PC-3 (cell line): ENCODE measurements at regions not wholly inside any gene's neighbourhood (a gene's known extent, or its start where the extent isn't known, plus 50 kb on each side); places are given as distances from the start of the nearest gene placed in this dataset.

ENCODE experiments used
- ATAC-seq: fragments of 200-7000 bp; cut with Tn5 transposase; 2 replicates; pipeline ENCODE4 v1.9.1; 2020; ENCODE audit warnings: mild to moderate bottlenecking, moderate library complexity
- BruUV-seq: library from RNA; stranded (reverse); fragments of 400-500 nt; replicated peaks from 2 replicates; lab custom pipeline; 2021; lab: Mats Ljungman, UMichigan
- CTCF ChIA-PET: fragments of 300-600 bp; sonication (Branson Sonifier 250); formaldehyde crosslinking; loops from one replicate; lab custom pipeline; 2022; ENCODE audit warnings: antibody characterized with exemption; lab: Charles Lee
- POLR2A ChIA-PET: fragments of 300-600 bp; sonication (Branson Sonifier 250); formaldehyde crosslinking; loops from one replicate; lab custom pipeline; 2022; ENCODE audit warnings: antibody characterized with exemption; ENCODE audit not compliant: unreplicated experiment; lab: Charles Lee
- DNase-seq: peaks from one replicate; pipeline ENCODE4 v3.0.0-alpha.2; 2015
- H2AFZ ChIP-seq: fragments of 300-600 bp; sonication (generic); 2 replicates; pipeline ENCODE4 v1.6.0; 2016; ENCODE audit warnings: antibody characterized with exemption, low read length
- H3F3A ChIP-seq: fragments of 300-600 bp; sonication (generic); one replicate; pipeline ENCODE4 v1.6.0; 2017; ENCODE audit warnings: antibody characterized with exemption, low read length, control low read depth, mild to moderate bottlenecking; ENCODE audit not compliant: unreplicated experiment
- H3K27ac ChIP-seq: fragments of 300-600 bp; sonication (generic); 2 replicates; pipeline ENCODE4 v1.5.1; 2016; ENCODE audit warnings: mild to moderate bottlenecking, low read length
- H3K27me3 ChIP-seq: fragments of 300-600 bp; sonication (generic); 2 replicates; pipeline ENCODE4 v1.6.1; 2016; ENCODE audit warnings: low read length, mixed read lengths
- H3K36me3 ChIP-seq: fragments of 300-600 bp; sonication (generic); 2 replicates; pipeline ENCODE4 v1.6.1; 2016; ENCODE audit warnings: low read depth, mixed run types, low read length, mixed read lengths
- H3K4me1 ChIP-seq: fragments of 300-600 bp; sonication (generic); 2 replicates; pipeline ENCODE4 v1.5.1; 2016; ENCODE audit warnings: low read length; ENCODE audit not compliant: insufficient read depth
- H3K4me2 ChIP-seq: fragments of 300-600 bp; sonication (generic); 2 replicates; pipeline ENCODE4 v1.6.0; 2016; ENCODE audit warnings: low read length
- H3K4me3 ChIP-seq: fragments of 300-600 bp; sonication (generic); 2 replicates; pipeline ENCODE4 v1.5.1; 2016; ENCODE audit warnings: mild to moderate bottlenecking, low read length, mixed read lengths
- H3K79me2 ChIP-seq: fragments of 300-600 bp; sonication (generic); 2 replicates; pipeline ENCODE4 v1.6.1; 2017; ENCODE audit warnings: low read length, mixed read lengths
- H3K9ac ChIP-seq: fragments of 300-600 bp; sonication (generic); 2 replicates; pipeline ENCODE4 v1.6.0; 2016; ENCODE audit warnings: mild to moderate bottlenecking, low read length
- H3K9me2 ChIP-seq: fragments of 300-600 bp; sonication (generic); replicated peaks from 2 replicates; pipeline ENCODE4 v1.6.1; 2016; ENCODE audit warnings: mixed run types, low read length, mixed read lengths
- H3K9me3 ChIP-seq: fragments of 300-600 bp; sonication (generic); 2 replicates; pipeline ENCODE4 v1.6.1; 2016; ENCODE audit warnings: low read length, mixed read lengths
- H4K20me1 ChIP-seq: fragments of 300-600 bp; sonication (generic); 2 replicates; pipeline ENCODE4 v1.6.1; 2016; ENCODE audit warnings: low read length, mixed read lengths
- EZH2 ChIP-seq: fragments of 300-600 bp; sonication (generic); IDR thresholded peaks from one replicate; pipeline ENCODE4 v1.6.1; 2017; ENCODE audit warnings: antibody characterized with exemption, mild to moderate bottlenecking, low read length; ENCODE audit not compliant: unreplicated experiment
- EZH2phosphoT487 ChIP-seq: fragments of 300-600 bp; sonication (generic); IDR thresholded peaks from 2 replicates; pipeline ENCODE4 v1.6.1; 2018; ENCODE audit warnings: mild to moderate bottlenecking, antibody characterized with exemption, low read length, borderline replicate concordance
- intact Hi-C: fragments of 100-400 bp; cut with micrococcal nuclease; formaldehyde crosslinking; loops from 2 replicates; pipeline ENCODE4 v1.9.0; 2023
- TF ChIP-seq, protein P1 (sequence below): fragments of 300-600 bp; sonication (generic); conservative IDR thresholded peaks from 2 replicates; pipeline ENCODE4 v1.5.1; 2017; ENCODE audit warnings: antibody characterized with exemption, low read depth, mild to moderate bottlenecking, low read length

DNA sequence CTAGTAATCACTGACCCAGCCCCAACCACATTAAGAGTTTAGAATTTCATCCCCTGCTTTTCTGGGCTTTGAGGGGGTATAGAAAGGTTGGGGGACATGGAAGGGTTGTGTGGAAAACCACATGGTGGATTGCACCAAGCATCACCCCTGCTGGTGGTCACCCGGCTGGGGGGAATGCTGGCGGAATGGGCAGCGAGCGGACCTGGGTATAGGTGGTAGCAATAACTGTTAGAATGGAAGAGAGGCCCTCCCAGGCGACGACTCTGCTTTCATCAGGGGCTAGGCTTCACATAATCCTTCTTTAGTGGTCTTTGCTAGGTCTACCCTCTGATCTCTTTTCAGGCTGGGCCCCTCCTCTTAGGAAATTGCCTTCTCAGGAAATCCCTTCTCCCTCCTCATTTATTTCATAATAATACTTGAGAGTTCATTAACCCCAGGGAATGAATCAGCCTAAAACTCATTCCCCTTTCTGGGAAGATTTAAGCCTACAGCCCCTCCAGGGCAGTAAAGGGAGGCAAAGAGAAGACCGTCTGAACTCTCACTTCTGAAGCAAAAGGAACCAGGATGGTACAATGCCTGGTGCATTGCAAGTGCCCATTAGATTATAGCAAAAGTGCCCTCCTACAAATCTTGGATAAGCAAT, 90.7 kb upstream of the LEP start:
- Histone ChIP-seq H3K27ac (no peak overlapping the region), H3K9me3 (no peaks in the 10 kb centered on the region), H3F3A (no peaks in the 10 kb centered on the region), H3K79me2 (no peaks in the 10 kb centered on the region), H2AFZ (no peak overlapping the region), H3K4me3 (no peak overlapping the region), H3K27me3 (peaks cover 21% of the 10 kb centered on the region), H3K9ac (no peak overlapping the region), H3K4me2 (no peak overlapping the region), H3K9me2 (no peaks in the 10 kb centered on the region), H4K20me1 (no peaks in the 10 kb centered on the region), H3K36me3 (no peaks in the 10 kb centered on the region), H3K4me1 (no peaks in the 10 kb centered on the region)
- no peak for TF ChIP-seq EZH2
- TF ChIP-seq, protein P1, sequence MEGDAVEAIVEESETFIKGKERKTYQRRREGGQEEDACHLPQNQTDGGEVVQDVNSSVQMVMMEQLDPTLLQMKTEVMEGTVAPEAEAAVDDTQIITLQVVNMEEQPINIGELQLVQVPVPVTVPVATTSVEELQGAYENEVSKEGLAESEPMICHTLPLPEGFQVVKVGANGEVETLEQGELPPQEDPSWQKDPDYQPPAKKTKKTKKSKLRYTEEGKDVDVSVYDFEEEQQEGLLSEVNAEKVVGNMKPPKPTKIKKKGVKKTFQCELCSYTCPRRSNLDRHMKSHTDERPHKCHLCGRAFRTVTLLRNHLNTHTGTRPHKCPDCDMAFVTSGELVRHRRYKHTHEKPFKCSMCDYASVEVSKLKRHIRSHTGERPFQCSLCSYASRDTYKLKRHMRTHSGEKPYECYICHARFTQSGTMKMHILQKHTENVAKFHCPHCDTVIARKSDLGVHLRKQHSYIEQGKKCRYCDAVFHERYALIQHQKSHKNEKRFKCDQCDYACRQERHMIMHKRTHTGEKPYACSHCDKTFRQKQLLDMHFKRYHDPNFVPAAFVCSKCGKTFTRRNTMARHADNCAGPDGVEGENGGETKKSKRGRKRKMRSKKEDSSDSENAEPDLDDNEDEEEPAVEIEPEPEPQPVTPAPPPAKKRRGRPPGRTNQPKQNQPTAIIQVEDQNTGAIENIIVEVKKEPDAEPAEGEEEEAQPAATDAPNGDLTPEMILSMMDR, result no peak
- no peak for TF ChIP-seq EZH2phosphoT487
- DNase-seq (no peak), ATAC-seq (no peak)
- ChIA-PET POLR2A (no interaction called here), CTCF (no interaction called here)
- BruUV-seq, result no TSS peak
- intact Hi-C loops, result no loop called here

DNA sequence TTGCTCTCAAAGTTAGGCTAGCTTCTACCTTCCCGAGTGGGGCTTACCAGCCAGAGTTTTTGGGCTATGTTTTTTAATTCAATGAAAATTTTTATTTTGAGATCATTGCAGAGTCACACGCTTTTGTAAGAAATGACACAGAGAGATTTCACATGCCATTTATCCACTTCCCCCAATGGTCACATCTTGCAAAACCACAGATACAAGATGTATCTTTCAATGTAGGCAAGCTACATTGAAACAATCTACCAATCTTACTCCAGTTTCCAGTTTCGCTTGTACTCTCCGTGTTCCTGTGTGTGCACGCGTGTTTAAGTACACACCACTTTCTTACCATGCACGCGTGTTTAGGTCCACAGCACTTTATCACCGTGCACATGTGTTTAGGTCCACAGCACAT, 89.4 kb upstream of the LEP start:
- TF ChIP-seq, protein P1, result no peak
- TF ChIP-seq EZH2, result no peak
- no peak for TF ChIP-seq EZH2phosphoT487
- BruUV-seq, result no TSS peak
- DNase-seq (no peak), ATAC-seq (no peak)
- Histone ChIP-seq H3K4me2 (no peak overlapping the region), H2AFZ (no peak overlapping the region), H3K27me3 (peaks cover 21% of the 10 kb centered on the region), H4K20me1 (no peaks in the 10 kb centered on the region), H3K4me3 (no peak overlapping the region), H3K27ac (no peak overlapping the region), H3F3A (no peaks in the 10 kb centered on the region), H3K36me3 (no peaks in the 10 kb centered on the region), H3K9me2 (no peaks in the 10 kb centered on the region), H3K79me2 (no peaks in the 10 kb centered on the region), H3K9ac (no peak overlapping the region), H3K4me1 (no peaks in the 10 kb centered on the region), H3K9me3 (no peaks in the 10 kb centered on the region)
- POLR2A ChIA-PET, result no interaction called here
- CTCF ChIA-PET, result no interaction called here
- intact Hi-C loops, result no loop called here

DNA sequence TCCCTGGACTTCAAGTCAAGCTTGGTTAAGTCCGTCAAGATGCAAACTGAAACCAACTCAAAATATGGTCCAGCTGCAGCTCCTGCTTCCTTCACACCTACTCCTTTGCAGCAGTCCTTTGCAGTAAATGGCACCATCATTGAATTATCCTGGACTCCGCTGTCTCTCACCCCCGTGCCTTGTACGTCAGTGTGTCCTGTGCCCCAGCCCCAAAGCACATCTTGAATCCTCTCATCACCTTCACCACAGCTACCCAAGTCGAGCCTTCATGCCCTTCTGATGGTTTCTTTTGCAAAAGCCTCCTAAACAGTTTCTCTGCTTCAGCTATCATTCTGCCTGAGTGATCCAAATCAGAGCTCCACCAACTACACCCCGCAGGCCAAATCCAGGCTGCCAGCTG, 88.4 kb upstream of the LEP start:
- no peak overlapping the region for H3K27ac ChIP-seq
- ChIA-PET CTCF (no interaction called here), POLR2A (no interaction called here)
- no TSS peak for BruUV-seq
- H4K20me1 ChIP-seq, result no peaks in the 10 kb centered on the region
- H3K9me3 ChIP-seq, result no peaks in the 10 kb centered on the region
- ATAC-seq, result no peak
- no peaks in the 10 kb centered on the region for H3K9me2 ChIP-seq
- no peaks in the 10 kb centered on the region for H3K4me1 ChIP-seq
- no peak overlapping the region for H2AFZ ChIP-seq
- H3K4me3 ChIP-seq, result no peak overlapping the region
- no peak overlapping the region for H3K9ac ChIP-seq
- H3K27me3 ChIP-seq, result peaks cover 21% of the 10 kb centered on the region
- no peaks in the 10 kb centered on the region for H3K36me3 ChIP-seq
- no peaks in the 10 kb centered on the region for H3K79me2 ChIP-seq
- no peaks in the 10 kb centered on the region for H3F3A ChIP-seq
- no peak overlapping the region for H3K4me2 ChIP-seq
- intact Hi-C loops, result no loop called here
- DNase-seq, result no peak
- TF ChIP-seq, protein P1, result no peak
- TF ChIP-seq EZH2phosphoT487, result no peak
- TF ChIP-seq EZH2, result no peak
